Progenitor cell of endocrine pancreas (in vitro differentiated cells): ENCODE measurements at regions not wholly inside any gene's neighbourhood (a gene's known extent, or its start where the extent isn't known, plus 50 kb on each side); places are given as distances from the start of the nearest gene placed in this dataset.
A peak's percentile ranks its signal among the peaks of the same experiment; 100 is the strongest.

ENCODE experiments used
- DNase-seq: peaks from one replicate; pipeline ENCODE4 v3.0.0; 2021; ENCODE audit warnings: low spot score; ENCODE audit not compliant: unreplicated experiment
- H3K27ac Mint-ChIP-seq: 2 replicates; pipeline ENCODE4 v1.8.0; 2021; ENCODE audit warnings: mild to moderate bottlenecking, moderate library complexity, mixed read lengths
- H3K27me3 Mint-ChIP-seq: 2 replicates; pipeline ENCODE4 v1.8.0; 2021; ENCODE audit warnings: mixed read lengths
- H3K36me3 Mint-ChIP-seq: 2 replicates; pipeline ENCODE4 v1.8.0; 2022; ENCODE audit warnings: mixed read lengths; ENCODE audit not compliant: insufficient read depth
- H3K4me1 Mint-ChIP-seq: 2 replicates; pipeline ENCODE4 v1.8.0; 2021; ENCODE audit warnings: low read depth, mixed read lengths
- H3K4me3 Mint-ChIP-seq: 2 replicates; pipeline ENCODE4 v1.8.0; 2021; ENCODE audit warnings: low read depth, mild to moderate bottlenecking, moderate library complexity, mixed read lengths
- H3K9me3 Mint-ChIP-seq: 2 replicates; pipeline ENCODE4 v1.8.0; 2021; ENCODE audit warnings: low read depth, mixed read lengths
- TF ChIP-seq, protein P1 (sequence below): fragments of 200-600 bp; sonication (generic); IDR thresholded peaks from one replicate; pipeline ENCODE4 v1.5.0; 2021; ENCODE audit warnings: antibody characterized with exemption, mild to moderate bottlenecking; ENCODE audit not compliant: unreplicated experiment

DNA sequence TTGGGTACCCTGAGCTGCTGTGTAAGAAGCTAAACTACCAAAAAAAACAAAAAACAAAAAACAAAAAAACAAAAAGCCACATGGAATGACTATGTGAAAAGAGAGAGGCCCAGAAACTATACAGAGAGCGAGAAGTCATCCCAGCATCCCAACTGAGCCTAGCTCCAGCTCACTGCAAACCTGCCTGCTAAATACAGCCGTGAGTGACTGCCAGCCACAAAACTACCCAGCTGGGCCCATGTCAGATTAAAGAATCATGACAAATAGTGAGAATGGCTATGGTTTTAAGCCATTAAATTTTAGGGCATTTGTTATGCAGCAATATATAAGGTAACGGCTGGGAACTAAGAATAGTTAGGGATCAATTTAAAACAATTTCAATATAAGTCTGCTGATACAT, 335.1 kb upstream of the PDE4D start:
- Mint-ChIP-seq H3K27ac (no peak overlapping the region), H3K27me3 (no peaks in the 10 kb centered on the region)
- DNase-seq = no peak

DNA sequence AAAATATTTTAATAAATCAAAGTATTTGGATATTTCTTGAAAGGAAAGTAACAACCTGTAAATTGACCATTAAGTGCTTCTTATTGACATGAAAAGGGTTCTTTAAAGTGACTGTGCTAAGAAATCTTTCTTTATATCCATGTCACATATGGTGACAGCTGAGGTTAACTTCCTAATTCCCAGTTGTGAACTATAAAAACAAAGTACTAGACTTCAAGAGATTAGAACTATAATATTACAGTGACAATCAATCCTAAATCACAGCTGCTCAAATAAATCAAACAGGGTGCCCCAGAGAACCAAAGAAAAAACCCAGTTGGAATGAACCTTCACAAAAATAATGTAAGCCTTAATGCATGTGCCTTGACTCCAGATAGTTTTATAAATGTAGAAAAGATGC, 332.6 kb upstream of the PDE4D start:
- TF ChIP-seq, protein P1, sequence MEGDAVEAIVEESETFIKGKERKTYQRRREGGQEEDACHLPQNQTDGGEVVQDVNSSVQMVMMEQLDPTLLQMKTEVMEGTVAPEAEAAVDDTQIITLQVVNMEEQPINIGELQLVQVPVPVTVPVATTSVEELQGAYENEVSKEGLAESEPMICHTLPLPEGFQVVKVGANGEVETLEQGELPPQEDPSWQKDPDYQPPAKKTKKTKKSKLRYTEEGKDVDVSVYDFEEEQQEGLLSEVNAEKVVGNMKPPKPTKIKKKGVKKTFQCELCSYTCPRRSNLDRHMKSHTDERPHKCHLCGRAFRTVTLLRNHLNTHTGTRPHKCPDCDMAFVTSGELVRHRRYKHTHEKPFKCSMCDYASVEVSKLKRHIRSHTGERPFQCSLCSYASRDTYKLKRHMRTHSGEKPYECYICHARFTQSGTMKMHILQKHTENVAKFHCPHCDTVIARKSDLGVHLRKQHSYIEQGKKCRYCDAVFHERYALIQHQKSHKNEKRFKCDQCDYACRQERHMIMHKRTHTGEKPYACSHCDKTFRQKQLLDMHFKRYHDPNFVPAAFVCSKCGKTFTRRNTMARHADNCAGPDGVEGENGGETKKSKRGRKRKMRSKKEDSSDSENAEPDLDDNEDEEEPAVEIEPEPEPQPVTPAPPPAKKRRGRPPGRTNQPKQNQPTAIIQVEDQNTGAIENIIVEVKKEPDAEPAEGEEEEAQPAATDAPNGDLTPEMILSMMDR = no peak
- Mint-ChIP-seq H3K9me3 (no peaks in the 10 kb centered on the region), H3K4me1 (no peaks in the 10 kb centered on the region), H3K27ac (no peak overlapping the region), H3K36me3 (no peaks in the 10 kb centered on the region), H3K4me3 (no peak overlapping the region), H3K27me3 (no peaks in the 10 kb centered on the region)
- no peak for DNase-seq

More for the DNA sequence above, 335.1 kb upstream of the PDE4D start:
- Mint-ChIP-seq H3K4me3 (no peak overlapping the region), H3K4me1 (no peaks in the 10 kb centered on the region), H3K9me3 (no peaks in the 10 kb centered on the region), H3K36me3 (no peaks in the 10 kb centered on the region)
- TF ChIP-seq, protein P1 = no peak

GRCh38 chr5:60223342-60223741, 329.8 kb upstream of the PDE4D start:
- Mint-ChIP-seq H3K4me3 (no peak overlapping the region), H3K4me1 (no peaks in the 10 kb centered on the region)
- TF ChIP-seq, protein P1 = no peak

DNA sequence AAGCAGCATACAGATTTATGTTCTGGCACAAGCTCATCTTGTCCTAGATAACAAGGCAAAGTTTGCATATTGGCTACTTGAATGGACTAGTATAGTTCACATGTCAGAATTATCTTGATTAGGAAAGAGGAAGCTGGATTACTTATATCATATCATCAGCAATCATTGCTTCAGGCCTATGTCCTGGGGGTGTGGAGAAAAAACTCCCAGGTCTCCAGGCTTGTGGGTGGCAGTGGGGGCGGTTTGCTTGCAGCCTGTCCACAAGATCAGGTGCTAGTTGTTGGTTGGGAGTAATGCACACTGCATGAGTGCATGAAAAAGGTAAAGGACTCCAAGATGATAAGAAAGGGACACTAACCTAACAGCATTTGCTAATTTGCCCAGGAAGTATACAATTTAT, 326.4 kb upstream of the PDE4D start:
- Mint-ChIP-seq H3K9me3 (no peaks in the 10 kb centered on the region), H3K27me3 (no peaks in the 10 kb centered on the region), H3K36me3 (no peaks in the 10 kb centered on the region)

More at GRCh38 chr5:60223342-60223741, 329.8 kb upstream of the PDE4D start:
- H3K27me3 Mint-ChIP-seq = no peaks in the 10 kb centered on the region
- H3K9me3 Mint-ChIP-seq = no peaks in the 10 kb centered on the region
- no peaks in the 10 kb centered on the region for H3K36me3 Mint-ChIP-seq
- no peak for DNase-seq
- no peak overlapping the region for H3K27ac Mint-ChIP-seq

GRCh38 chr5:60210810-60211209, 317.3 kb upstream of the PDE4D start:
- DNase-seq = no peak
- H3K9me3 Mint-ChIP-seq = no peaks in the 10 kb centered on the region

More for the DNA sequence above, 326.4 kb upstream of the PDE4D start:
- no peak for DNase-seq
- Mint-ChIP-seq H3K4me1 (no peaks in the 10 kb centered on the region), H3K4me3 (no peak overlapping the region), H3K27ac (no peak overlapping the region)
- TF ChIP-seq, protein P1 = no peak

More at GRCh38 chr5:60210810-60211209, 317.3 kb upstream of the PDE4D start:
- Mint-ChIP-seq H3K4me3 (peak overlapping the region; percentile 20), H3K36me3 (no peaks in the 10 kb centered on the region), H3K27ac (no peak overlapping the region), H3K4me1 (no peaks in the 10 kb centered on the region), H3K27me3 (peaks cover 2% of the 10 kb centered on the region)
- TF ChIP-seq, protein P1 = no peak
